Left lobe of liver (tissue), 2 donors: ENCODE measurements at regions not wholly inside any gene's neighbourhood (a gene's known extent, or its start where the extent isn't known, plus 50 kb on each side); places are given as distances from the start of the nearest gene placed in this dataset.
"Not testable (repeated sequence)": the region's sequence is repeated elsewhere in the genome, so short reads cannot be mapped to it uniquely, and the experiment has no call there.

ENCODE experiments used
- ATAC-seq: fragments of 200-7000 bp; cut with Tn5 transposase; one replicate; pipeline ENCODE4 v1.9.1; 2020; ENCODE audit warnings: mild to moderate bottlenecking, moderate library complexity
- DNase-seq: peaks from one replicate; pipeline ENCODE4 v3.0.0-alpha.2; 2020; ENCODE audit warnings: low spot score
- donor health status: DM: no; HTN: no; CAD: no; lungs with moderate emphysema.
- donor health status: DM: no; HTN: yes; CAD: no.

DNA sequence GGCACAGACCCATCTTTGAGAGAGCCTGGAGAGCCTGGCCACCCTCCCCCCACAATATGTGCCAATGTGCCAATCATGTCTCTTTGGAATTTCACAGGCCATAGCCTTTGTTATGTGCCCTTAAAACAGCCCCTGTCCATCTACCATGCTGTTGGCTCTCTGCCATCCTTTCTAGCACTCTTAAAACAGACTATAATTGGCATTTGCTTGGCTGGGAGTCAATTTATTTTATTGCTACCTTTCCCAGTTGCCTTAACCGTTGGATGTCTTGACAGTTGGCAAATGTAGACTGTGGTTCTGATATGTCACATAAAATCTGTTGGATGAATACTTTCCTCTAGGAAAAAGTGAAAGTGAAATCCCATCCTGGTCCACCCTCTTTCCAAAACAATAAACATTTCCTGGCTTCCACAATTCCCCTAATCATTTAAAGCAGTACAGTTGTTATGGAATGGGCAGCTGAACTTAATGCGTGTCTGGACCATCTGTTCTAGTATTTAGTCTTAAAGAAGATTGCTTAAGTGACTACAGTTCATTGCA is 394.0 kb downstream of the KCNJ2 start:
- ATAC-seq (no peak), DNase-seq (no peak)

DNA sequence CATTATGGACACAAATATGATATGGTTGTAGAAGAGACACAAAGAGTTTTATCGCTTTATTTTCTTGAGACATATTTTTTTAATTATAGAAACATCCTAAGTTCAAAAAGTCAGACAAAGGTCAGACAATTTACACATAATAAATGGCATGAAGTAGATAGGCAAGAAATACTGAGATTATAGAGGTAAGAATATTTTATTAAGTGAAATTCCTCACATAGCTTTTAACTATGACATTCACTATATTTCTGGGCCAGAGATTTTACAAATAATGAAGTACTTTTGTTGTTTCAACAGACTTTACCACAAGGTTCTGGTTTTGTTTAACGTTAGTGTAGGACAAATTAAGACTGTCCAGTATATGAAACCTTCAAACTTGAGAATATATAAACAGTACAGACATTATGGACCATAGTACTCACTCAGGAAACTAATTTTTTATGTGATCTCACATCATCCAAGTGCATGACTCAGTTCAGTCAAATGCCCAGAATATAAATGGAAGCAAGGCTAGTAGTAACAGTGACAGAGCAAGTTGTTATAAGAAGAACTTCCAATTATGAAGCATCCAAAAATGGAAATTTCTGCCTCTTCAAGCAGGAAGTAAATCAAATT is 394.8 kb downstream of the KCNJ2 start:
- DNase-seq: no peak
- ATAC-seq: no peak

DNA sequence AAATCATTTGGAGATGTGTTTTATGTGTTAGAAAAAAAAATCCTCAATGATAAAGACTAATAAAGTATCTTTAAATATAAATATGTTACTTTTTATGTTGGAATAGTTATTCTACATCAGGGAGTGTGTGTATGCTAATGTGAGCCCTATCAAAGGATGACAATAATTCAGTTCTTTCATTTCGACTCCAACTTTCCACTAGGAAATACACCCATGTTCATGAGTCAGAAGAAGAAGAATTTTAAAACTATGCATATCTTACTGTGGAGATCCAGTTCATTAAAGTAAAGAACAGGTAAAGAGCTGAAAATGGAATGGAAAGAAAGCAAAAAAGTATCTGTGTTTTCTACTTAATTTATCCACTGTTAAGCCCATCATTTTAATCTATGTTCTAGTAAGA is 399.8 kb downstream of the KCNJ2 start:
- ATAC-seq: no peak
- no peak for DNase-seq

DNA sequence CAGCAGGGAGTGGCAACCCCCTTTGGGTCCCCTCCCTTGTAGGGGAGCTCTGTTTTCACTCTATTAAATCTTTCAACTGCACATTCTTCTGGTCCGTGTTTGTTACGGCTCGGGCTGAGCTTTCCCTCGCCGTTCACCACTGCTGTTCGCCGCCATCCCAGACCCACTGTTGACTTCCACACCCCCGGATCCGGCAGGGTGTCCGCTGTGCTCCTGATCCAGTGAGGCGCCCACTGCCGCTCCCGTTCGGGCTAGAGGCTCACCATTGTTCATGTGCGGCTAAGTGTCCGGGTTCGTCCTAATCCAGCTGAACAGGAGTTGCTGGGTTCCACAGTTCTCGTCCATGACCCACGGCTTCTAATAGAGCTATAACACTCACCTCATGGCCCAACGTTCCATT is 408.1 kb downstream of the KCNJ2 start:
- ATAC-seq (no peak), DNase-seq (no peak)

DNA sequence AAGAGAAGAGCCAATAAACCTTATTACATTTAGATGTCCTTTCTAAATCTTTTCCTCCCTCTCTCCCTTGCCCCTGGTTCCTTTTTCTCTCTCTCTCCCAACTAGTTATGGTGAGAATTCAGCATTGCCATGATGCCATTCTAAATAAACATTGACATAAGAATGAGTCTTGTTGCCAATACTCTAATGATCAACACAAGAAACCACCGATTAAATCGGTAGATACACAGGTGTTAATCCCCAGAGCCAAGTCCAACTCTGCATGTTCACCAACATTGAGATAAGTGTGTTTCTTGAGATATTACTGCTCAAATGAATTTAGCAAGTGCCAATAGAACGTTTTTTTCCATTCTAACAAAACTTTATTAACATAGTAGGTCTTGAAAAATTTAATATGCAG is 412.1 kb downstream of the KCNJ2 start:
- DNase-seq (no peak), ATAC-seq (no peak)

DNA sequence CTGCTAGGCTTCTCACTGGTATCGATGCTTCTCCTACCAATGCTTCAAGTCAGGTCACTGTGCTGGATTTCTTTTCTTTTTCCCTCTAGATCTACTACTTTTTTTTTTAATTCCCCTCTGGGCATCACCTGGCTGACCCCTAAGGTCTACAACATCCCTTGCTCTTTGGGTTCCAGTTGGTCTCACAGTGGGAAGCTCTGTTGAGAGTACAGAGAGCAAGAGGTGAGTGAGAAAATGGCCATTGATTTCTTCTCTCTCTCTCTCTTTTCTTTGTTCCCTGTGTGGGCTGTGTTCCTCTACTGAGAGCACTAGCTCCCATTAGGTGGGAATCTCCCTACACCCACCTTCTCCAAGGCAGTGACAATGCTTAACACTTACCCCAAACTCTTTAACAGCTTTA is 413.4 kb downstream of the KCNJ2 start:
- no peak for ATAC-seq
- no peak for DNase-seq

DNA sequence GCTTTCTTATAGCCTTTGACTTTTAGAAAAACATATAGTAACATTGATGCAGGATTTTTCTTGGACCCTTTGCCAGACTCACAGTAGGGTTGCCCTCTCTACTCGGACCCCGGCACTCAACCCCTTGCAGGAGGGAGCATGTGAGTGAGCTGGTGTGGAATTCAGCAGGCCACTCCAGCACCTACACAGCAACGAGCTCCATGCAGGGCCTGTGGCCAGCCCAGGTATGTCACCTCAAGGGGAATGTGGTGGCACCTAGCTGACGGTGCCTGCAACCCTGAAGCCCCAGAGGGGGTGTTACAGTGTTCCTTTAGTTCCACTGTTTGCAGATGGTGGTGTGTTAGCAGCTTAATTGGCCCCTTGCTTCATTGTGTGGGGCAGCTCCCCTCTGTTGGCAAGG is 414.9 kb downstream of the KCNJ2 start:
- no peak for ATAC-seq
- DNase-seq: no peak

DNA sequence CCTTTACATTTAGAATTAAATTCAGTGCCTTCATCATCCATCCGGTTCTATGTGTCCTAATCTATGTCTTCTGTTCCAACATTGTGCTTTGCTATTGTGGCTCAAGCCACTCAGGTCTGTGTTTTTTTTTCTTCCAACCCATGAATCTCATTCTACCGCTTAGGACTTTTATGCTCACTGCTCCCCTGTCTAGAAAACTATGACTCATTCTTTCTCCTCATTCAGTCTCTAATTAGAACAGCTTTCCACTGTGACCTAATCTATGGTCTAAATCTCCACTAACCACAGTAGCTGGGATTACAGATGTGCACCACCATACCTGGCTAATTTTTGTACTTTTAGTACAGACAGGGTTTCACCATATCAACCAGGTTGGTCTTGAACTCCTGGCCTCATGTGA is 418.7 kb downstream of the KCNJ2 start:
- ATAC-seq: no peak
- DNase-seq: no peak

DNA sequence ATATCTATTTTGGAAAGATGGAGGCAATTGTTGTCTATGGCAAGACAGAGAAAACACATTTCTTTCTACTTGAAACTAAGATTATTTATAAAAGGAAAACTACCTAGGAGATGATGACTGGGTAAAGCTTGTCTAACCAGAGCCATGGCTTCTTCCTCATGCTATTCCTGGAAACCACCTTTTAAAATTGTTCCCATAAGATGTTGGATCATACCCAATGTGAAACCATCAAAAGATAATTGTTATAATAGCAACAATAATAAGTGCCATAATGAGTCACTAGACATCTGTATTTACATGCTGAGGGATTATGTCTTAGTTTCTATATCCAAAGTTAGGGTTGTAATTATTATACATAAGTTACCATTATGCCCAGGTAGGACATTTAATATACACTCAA is 428.4 kb downstream of the KCNJ2 start:
- no peak for ATAC-seq

DNA sequence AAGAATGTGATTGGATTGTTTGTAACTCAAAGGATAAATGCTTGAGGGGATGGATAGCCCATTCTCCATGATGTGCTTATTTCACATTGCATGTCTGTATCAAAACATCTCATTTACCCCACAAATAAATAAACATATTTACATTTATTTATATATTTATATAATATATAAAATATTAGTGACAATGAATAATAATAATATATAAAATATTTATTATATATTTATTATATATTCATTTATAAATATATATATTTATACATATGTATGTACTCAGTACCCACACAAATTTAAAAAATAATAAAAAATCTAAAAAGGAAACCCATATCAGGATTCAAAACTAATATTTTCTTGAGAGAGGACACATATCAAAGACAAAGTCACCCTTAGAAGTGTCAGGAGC is 429.9 kb downstream of the KCNJ2 start:
- DNase-seq (no peak), ATAC-seq (no peak)

More for the DNA sequence above, 428.4 kb downstream of the KCNJ2 start:
- DNase-seq: no peak

DNA sequence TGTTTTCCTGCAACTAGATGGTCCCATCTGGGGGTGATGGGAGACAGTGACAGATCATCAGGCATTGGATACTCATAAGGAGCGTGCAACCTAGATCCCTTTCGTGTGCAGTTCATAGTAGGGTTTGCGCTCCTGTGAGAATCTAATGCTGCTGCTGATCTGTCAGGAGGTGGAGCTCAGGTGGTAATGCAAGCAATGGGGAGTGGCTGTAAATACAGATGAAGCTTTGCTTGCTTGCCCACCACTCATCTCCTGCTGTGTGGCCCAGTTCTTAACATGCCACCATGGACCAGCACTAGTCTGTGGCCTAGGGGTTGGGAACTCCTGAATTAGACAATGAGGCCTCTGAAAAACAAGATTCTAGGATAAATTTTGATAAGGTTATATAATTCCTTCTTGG is 430.6 kb downstream of the KCNJ2 start:
- ATAC-seq, DNase-seq: not testable (repeated sequence)

DNA sequence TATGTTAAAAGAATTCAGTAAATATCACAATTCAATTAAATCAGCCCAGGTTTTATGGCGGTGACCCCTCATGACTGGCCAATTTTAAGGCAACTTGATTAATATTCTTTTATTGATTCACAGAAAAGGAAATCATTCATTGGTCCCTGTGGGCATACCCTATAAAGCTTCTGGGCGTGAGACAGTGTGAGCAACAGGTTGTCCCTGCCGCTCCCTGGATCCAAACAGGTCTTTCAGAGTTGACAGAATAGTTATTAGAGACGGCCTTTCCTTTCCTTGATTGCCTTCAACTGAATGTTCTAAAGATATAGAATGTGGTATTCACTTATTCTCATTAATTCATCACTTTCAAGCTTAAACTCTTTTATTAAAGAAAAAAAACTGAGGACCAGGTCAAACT is 433.9 kb downstream of the KCNJ2 start:
- DNase-seq: no peak
- ATAC-seq: no peak

DNA sequence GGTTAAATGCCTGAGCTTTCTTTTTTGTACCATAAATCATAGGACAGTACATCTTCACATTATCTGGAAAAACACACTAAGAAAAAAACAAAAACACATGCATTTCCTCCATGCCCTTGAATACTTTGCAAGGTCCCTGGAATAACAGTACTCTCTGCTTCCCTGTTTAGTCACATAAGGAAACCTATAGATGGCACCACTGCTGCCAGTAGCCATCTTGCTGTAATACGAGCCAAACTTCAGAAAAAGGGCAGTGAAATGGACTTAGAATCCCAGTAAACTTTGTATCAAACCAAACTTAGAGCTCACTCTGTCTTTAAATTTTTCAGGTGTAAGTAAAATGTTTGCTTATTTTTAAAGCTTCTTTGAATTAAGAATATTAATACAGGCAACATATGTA is 435.5 kb downstream of the KCNJ2 start:
- DNase-seq (no peak), ATAC-seq (no peak)

DNA sequence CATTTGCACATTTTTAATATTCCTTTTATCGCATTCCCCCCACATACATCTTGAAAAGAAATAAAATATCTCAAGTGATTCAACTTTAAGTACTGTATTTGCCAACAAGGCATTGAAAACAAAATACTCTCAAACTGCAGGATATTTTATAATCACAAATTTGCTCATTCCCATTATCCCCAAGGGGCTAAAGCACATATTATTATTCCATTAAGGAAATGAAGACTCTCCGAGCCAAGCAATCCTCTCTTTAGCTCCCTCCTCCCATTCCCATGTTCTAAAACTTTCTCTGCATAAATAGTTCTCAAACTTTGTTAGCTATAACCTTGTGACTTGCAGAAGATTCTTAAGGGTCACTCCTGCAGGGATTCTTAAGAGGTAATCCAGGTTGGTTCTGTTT is 436.8 kb downstream of the KCNJ2 start:
- no peak for ATAC-seq
- DNase-seq: no peak

DNA sequence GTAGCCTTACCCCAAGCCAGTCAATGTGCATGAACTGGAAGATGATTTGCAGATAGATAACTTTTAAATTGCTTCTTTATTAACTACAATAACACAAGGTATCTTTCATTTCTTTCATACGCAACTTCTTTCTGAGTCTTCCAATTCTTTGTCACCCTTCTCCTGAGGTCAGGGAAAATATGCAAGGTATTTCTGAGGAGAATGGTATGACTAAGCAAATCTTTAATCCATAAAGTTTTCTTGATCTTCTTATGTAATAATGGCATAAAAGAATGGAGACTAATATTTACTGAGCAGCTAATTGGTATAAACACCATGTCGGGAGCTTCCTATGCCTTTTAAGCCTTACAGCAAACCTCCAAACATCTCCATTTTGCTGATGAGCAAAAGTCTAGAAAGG is 438.9 kb downstream of the KCNJ2 start:
- ATAC-seq (no peak), DNase-seq (no peak)

DNA sequence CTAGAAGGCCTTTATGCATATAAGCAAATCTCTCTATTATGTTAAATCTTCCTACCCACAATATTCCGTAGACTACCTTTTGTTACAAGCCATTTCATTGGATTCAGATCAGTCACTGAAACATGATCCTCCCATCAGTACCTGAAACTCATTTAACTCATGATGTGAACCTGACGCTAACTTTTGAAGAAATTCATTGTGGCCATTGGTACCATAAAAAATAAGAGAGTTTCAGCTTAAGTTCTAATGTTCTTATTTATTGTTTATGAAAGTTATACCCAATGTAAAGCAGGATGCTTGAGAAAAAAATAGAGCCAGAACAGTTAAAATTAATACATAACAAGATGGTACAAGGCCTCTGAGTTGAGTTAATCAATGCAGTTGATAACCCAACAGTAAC is 439.6 kb downstream of the KCNJ2 start:
- no peak for DNase-seq
- ATAC-seq: no peak

DNA sequence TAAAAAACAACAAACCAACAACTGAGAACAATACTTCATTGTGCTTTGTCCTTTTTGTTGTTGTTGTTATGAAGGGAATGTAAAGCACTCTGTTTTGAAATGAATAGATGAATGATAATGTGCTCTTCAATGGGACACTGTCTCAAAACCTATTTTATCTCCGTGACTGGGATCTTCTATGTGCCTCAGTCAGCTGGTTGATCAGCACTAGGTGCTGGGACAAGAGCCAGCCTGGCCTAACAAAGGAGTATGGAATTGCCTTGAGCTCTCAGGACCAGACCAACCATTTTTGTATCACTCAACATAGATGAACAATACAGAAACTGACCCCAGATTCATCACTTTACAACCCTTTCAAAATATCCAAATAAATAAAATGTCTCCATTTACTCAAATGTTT is 440.2 kb downstream of the KCNJ2 start:
- DNase-seq (no peak), ATAC-seq (no peak)

DNA sequence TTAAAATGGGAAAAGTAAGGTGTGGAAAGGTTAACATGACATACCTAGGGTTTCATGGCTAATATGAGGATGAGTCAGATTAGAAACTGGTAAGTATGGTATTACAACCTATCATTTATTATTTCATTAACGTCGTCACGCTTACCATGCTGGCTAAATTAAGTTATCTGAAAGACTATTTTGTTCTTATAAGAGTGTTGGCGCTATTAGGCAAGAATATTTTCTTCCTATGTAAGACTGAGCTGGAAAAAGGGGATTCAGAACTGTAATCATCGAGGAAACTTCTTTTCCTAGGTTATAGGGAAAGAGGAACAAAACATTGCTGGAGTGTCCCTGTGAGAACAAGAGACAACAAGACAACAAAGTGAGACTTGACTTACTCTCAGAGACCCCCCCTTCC is 440.8 kb downstream of the KCNJ2 start:
- DNase-seq: no peak
- ATAC-seq: no peak

DNA sequence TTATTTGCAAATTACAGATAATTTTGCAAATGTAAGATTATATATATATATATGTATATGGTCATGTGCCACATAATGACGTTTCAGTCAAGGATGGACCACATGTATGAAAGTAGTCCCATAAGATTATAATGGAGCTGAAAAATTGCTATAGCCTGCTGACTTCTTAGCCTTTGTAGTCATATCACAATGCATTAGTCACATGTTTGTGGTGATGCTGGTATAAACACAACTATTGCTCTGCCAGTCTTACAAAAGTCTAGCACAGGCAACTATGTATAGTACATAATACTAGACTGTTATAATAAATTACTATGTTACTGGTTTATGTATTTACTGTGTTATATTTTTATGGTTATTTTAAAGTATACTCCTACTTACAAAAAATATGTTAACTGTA is 444.3 kb downstream of the KCNJ2 start:
- no peak for DNase-seq
- ATAC-seq: no peak

DNA sequence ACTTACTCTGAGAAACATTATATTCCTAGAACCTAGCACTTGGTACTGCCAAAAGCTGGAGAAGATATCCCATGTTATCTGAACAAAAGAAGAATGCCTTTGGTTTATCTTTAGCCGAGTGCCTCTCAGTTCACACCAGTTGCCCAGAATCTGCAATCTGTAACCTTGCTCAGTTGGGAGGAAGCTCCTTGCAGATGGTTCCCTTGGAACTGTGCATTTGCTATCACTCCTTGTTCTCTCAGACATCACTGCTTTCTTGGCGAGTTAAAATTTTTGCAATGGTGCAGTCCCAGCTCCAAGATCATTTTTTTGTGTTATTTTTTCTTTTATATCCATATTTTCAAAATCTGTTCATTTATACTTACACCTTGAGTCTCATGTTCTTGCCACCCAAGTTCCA is 446.5 kb downstream of the KCNJ2 start:
- ATAC-seq (no peak), DNase-seq (no peak)

DNA sequence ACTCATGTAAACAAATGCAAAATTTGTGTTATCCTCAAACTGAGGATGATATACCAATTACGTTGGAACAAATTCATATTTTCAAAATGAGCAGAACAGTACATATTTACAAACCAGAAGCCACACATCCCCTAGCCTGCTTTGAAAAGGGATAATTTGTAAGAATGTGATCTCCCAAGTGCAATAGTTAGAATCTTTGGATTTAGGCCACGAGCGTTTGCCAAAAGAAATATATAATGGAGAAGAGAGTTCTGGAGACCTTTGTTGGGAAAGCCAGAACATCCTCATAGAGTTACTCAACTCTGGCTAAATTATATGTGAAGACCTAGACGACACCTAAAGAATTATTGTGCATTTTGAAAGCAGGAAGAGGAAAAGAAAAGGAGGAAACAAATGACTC is 449.3 kb downstream of the KCNJ2 start:
- ATAC-seq: no peak
- DNase-seq: no peak

DNA sequence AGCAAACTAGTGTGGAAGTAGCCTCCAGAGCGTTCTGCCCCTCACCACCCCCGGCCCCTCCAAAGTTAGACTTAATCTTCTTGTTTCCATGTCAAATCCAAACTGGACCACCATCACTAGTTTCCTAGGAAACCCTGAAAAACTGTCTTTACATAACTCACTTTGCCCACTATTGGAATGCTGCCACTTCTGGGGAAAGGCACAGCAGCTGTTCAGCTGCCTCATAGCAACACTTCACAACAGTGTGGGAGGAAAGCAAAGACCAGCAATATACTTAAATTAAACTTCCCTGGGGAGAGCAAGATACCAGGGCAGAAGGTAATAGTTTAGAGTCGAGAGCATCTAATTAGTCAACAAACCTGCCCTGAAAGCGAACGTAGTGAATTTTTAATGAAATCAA is 452.2 kb downstream of the KCNJ2 start:
- no peak for DNase-seq
- ATAC-seq: no peak
